ENCODE measurements at regions not wholly inside any gene's neighbourhood (a gene's known extent, or its start where the extent isn't known, plus 50 kb on each side); places are given as distances from the start of the nearest gene placed in this dataset.

DNA sequence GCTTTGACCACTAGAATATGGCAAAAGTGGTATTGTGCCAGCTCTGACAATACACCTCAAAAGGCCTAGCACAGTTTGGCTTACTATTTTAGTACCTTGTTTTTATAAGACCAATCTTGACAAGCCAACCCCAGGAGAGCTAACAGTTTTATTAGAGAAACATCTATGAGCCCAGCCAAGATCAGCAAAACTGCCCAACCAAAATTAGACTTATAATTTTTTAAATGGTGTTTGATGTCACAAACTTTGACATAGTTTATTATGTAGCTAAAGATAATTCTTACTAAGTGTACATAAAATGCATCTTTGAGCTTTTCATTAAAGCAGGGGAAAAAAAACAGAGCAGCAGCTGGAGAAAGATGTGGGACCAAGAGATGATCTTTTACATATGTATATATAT, 537.5 kb downstream of the ZPLD1 start:
- Histone ChIP-seq H3K36me3 (no peaks in the 10 kb centered on the region), H3K27ac (no peak overlapping the region), H3K4me1 (ENCODE audit: control insufficient read depth in 1 of 2, low read depth in 2 of 2) (no peaks in the 10 kb centered on the region), H3K27me3 (replicated peaks; ENCODE audit: insufficient read depth) (no peaks in the 10 kb centered on the region), H3K9me3 (no peaks in the 10 kb centered on the region), H3K4me3 (no peak overlapping the region)
- no peak for DNase-seq (ENCODE audit: low spot score)
- no peak for ATAC-seq (ENCODE audit: insufficient number of reproducible peaks, low FRiP score, low read depth)
- TF ChIP-seq, protein P1, sequence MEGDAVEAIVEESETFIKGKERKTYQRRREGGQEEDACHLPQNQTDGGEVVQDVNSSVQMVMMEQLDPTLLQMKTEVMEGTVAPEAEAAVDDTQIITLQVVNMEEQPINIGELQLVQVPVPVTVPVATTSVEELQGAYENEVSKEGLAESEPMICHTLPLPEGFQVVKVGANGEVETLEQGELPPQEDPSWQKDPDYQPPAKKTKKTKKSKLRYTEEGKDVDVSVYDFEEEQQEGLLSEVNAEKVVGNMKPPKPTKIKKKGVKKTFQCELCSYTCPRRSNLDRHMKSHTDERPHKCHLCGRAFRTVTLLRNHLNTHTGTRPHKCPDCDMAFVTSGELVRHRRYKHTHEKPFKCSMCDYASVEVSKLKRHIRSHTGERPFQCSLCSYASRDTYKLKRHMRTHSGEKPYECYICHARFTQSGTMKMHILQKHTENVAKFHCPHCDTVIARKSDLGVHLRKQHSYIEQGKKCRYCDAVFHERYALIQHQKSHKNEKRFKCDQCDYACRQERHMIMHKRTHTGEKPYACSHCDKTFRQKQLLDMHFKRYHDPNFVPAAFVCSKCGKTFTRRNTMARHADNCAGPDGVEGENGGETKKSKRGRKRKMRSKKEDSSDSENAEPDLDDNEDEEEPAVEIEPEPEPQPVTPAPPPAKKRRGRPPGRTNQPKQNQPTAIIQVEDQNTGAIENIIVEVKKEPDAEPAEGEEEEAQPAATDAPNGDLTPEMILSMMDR (IDR thresholded peaks at IDR 0.05): no peak

DNA sequence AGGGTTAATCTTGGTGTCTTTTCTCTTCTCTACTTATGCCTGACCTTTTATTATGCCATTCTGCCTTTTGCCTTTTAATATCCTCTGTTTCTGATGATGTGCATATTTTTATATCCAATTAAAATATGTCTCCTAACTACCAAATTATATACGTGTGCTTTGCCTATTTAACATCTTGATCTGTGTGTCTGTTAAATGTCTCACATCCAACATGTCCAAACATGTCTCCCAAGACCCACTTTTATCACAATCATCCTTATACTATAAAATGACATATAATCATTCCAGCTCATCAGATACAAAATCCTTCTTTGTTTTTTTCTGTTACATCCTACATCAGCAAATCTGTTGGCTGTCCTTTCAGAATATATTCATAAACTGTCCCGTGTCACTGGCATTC, 539.5 kb downstream of the ZPLD1 start:
- ATAC-seq (ENCODE audit: insufficient number of reproducible peaks, low FRiP score, low read depth): no peak
- Histone ChIP-seq H3K27me3 (replicated peaks; ENCODE audit: insufficient read depth) (no peaks in the 10 kb centered on the region), H3K4me3 (no peak overlapping the region), H3K36me3 (no peaks in the 10 kb centered on the region), H3K4me1 (ENCODE audit: control insufficient read depth in 1 of 2, low read depth in 2 of 2) (no peaks in the 10 kb centered on the region), H3K9me3 (no peaks in the 10 kb centered on the region), H3K27ac (no peak overlapping the region)
- DNase-seq (ENCODE audit: low spot score): no peak
- TF ChIP-seq, protein P1 (IDR thresholded peaks at IDR 0.05): no peak

DNA sequence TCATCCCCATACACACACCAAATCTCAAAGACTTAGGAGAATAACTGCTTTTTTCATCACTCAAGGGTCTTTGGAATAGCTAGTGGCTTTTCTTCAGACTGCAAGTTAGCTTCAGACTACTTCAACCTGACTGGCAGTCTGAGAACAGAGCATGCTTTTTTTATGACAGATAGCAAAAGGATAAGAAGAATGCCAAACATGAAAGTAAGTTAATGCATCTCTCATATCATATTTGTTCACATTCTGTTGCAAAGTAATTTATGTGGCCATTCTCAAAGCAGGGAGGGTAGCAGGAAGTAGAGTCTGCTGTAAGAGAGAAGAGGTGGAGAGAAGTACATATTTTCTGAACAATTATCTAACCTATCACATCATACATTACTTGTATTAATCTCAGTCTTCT, 544.4 kb downstream of the ZPLD1 start:
- DNase-seq (ENCODE audit: low spot score): no peak
- ATAC-seq (ENCODE audit: insufficient number of reproducible peaks, low FRiP score, low read depth): no peak
- H3K27ac ChIP-seq: no peak overlapping the region

DNA sequence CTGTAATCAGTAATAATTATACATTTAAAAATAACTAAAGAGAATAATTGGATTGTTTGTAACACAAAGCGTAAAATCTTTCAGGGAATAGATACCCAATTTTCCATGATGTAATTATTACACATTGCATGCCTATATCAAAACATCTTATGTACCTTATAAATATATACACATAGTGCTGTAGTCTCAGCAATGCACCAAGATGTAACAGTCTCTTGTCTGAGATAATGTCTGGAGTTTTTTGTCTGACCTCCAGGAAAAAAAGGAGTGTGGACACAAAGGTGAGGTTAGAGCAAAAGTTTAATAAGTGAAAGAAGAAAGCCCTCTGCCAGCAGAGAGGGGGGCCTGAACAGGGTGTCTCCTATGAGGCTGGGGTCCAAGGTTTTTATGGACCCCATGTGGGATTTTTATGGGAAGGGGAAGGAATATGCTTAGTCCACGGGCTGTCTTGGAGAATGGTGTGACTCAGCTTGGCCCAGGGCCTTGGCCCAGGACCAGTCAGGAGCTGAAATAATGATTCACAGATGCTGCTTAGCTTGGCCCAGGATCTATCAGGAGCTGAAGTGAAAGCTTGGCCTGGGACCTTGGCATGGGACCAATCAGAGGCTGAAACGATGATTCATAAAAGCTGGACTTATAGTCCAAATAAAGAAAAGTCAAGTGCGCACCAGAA, 545.0 kb downstream of the ZPLD1 start:
- H3K27me3 ChIP-seq (replicated peaks; ENCODE audit: insufficient read depth): no peaks in the 10 kb centered on the region
- H3K36me3 ChIP-seq: no peaks in the 10 kb centered on the region
- peak overlapping the region; percentile 42 for H3K4me3 ChIP-seq
- peaks cover 7 to 8% of the 10 kb centered on the region in 2 donors for H3K4me1 ChIP-seq (ENCODE audit: control insufficient read depth in 1 of 2, low read depth in 2 of 2)
- ATAC-seq (ENCODE audit: insufficient number of reproducible peaks, low FRiP score, low read depth) (peak; percentile 94), DNase-seq (ENCODE audit: low spot score) (peak; percentile 73)
- H3K9me3 ChIP-seq: no peaks in the 10 kb centered on the region
- no peak overlapping the region for H3K27ac ChIP-seq
- TF ChIP-seq, protein P1 (IDR thresholded peaks at IDR 0.05): no peak

More for the DNA sequence above, 544.4 kb downstream of the ZPLD1 start:
- H3K9me3 ChIP-seq: no peaks in the 10 kb centered on the region
- TF ChIP-seq, protein P1 (IDR thresholded peaks at IDR 0.05): no peak
- H3K4me3 ChIP-seq: no peak overlapping the region
- H3K36me3 ChIP-seq: no peaks in the 10 kb centered on the region
- H3K4me1 ChIP-seq (ENCODE audit: control insufficient read depth in 1 of 2, low read depth in 2 of 2): peaks cover 7 to 8% of the 10 kb centered on the region in 2 donors
- no peaks in the 10 kb centered on the region for H3K27me3 ChIP-seq (replicated peaks; ENCODE audit: insufficient read depth)

DNA sequence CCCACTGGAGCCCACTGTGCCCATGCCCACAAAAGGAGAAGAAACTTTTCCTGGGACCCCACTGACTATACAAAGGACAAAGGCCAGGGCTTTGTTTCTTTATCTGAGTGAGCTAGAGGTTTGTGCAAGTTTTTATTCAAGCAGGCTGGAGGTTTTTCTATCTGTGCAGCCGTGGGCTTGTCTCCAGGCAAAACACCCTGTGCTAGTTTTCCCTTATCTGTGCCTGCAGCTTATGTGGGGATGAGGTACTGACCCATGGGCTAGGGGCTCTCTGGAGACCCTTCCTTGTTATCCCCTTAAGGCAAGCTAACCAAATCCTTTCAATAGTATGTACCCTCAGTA, 545.5 kb downstream of the ZPLD1 start:
- no peaks in the 10 kb centered on the region for H3K9me3 ChIP-seq
- DNase-seq (ENCODE audit: low spot score) (no peak), ATAC-seq (ENCODE audit: insufficient number of reproducible peaks, low FRiP score, low read depth) (no peak)
- H3K36me3 ChIP-seq: no peaks in the 10 kb centered on the region
- H3K27me3 ChIP-seq (replicated peaks; ENCODE audit: insufficient read depth): no peaks in the 10 kb centered on the region
- H3K27ac ChIP-seq: no peak overlapping the region
- peaks cover 7 to 8% of the 10 kb centered on the region in 2 donors for H3K4me1 ChIP-seq (ENCODE audit: control insufficient read depth in 1 of 2, low read depth in 2 of 2)
- peak overlapping the region; percentile 42 for H3K4me3 ChIP-seq
- TF ChIP-seq, protein P1 (IDR thresholded peaks at IDR 0.05): no peak

Data from thoracic aorta (tissue), 2 donors.